Kidney (tissue), 13 donors: ENCODE measurements at regions not wholly inside any gene's neighbourhood (a gene's known extent, or its start where the extent isn't known, plus 50 kb on each side); places are given as distances from the start of the nearest gene placed in this dataset.

Experiments used
- DNase-seq, 5 donors: peaks; one replicate each; pipeline ENCODE4 v3.0.0-alpha.2; 2013 to 2020
- FAIRE-seq: peaks from 2 replicates; lab custom pipeline; 2012; peaks lifted over from hg19 to GRCh38; lab: Jason Lieb, UNC
- H3K27ac ChIP-seq, 2 donors: one replicate each; pipeline ENCODE4 v1.7.0; 2013; ENCODE audit warnings: low read depth in 2 of 2, low read length in 2 of 2, inconsistent platforms in 1 of 2
- H3K27me3 ChIP-seq: one replicate; pipeline ENCODE4 v1.7.1; 2013; ENCODE audit warnings: low read length, inconsistent platforms; ENCODE audit not compliant: control insufficient read depth, insufficient read depth
- H3K36me3 ChIP-seq, 3 donors: one replicate each; pipeline versions ENCODE4 v1.7.0 to v1.7.1; 2013; ENCODE audit warnings: low read length in 3 of 3, control low read depth in 1 of 3, inconsistent platforms in 1 of 3; ENCODE audit not compliant: insufficient read depth in 3 of 3, control insufficient read depth in 2 of 3
- H3K4me1 ChIP-seq, 3 donors: one replicate each; pipeline versions ENCODE4 v1.7.0 to v1.7.1; 2013; ENCODE audit warnings: low read length in 3 of 3, inconsistent platforms in 1 of 3, low read depth in 1 of 3; ENCODE audit not compliant: control insufficient read depth in 2 of 3, insufficient read depth in 2 of 3
- H3K4me3 ChIP-seq, 3 donors: one replicate each; pipeline versions ENCODE4 v1.7.0 to v1.8.1; 2013; ENCODE audit warnings: low read length in 3 of 3, control low read depth in 1 of 3, inconsistent platforms in 1 of 3
- H3K9ac ChIP-seq, 3 donors: one replicate each; pipeline versions ENCODE4 v1.7.0 to v1.7.1; 2013; ENCODE audit warnings: low read length in 3 of 3, control low read depth in 1 of 3, inconsistent platforms in 1 of 3
- H3K9me3 ChIP-seq, 3 donors: one replicate each; pipeline versions ENCODE4 v1.7.0 to v1.7.1; 2013; ENCODE audit warnings: low read length in 3 of 3, control low read depth in 1 of 3, inconsistent platforms in 1 of 3; ENCODE audit not compliant: control insufficient read depth in 2 of 3, insufficient read depth in 1 of 3
- CTCF ChIP-seq: IDR thresholded peaks from 3 replicates; pipeline ENCODE4 v1.5.1; 2012; ENCODE audit warnings: mild to moderate bottlenecking, moderate library complexity, borderline replicate concordance; ENCODE audit not compliant: insufficient read depth; ENCODE audit errors: extremely low read depth
- intact Hi-C: fragments of 100-400 bp; cut with DNase I; formaldehyde crosslinking; loops from one replicate; pipeline ENCODE4 v1.11.1; 2022
- donor health status: control.
- donor health status: control.
- donor health status: control.
- donor health status: control.
- donor health status: control.
- donor health status: DM: yes; HTN: yes; CAD: no.
- donor health status: Normal renal cell carcinoma (clear cell type).

- Histone ChIP-seq H3K4me3 (no peak overlapping the region), H3K36me3 (no peaks in the 10 kb centered on the region), H3K9ac (no peak overlapping the region), H3K4me1 (no peaks in the 10 kb centered on the region), H3K27me3 (no peaks in the 10 kb centered on the region), H3K27ac (no peak overlapping the region), H3K9me3 (no peaks in the 10 kb centered on the region)
- no peak for TF ChIP-seq CTCF
- intact Hi-C loops, result no loop called here
- FAIRE-seq (no peak), DNase-seq (no peak)
Measured at GRCh38 chr12:131640525-131640924, 70.4 kb upstream of the SFSWAP start.

- DNase-seq (peak in 1 of 5 donors; percentile 40), FAIRE-seq (no peak)
- Histone ChIP-seq H3K36me3 (no peaks in the 10 kb centered on the region), H3K4me1 (no peaks in the 10 kb centered on the region), H3K27ac (no peak overlapping the region), H3K9ac (no peak overlapping the region), H3K9me3 (no peaks in the 10 kb centered on the region), H3K4me3 (no peak overlapping the region), H3K27me3 (no peaks in the 10 kb centered on the region)
- no peak for TF ChIP-seq CTCF
- intact Hi-C loops, result no loop called here
Measured at GRCh38 chr12:131641315-131641714, 69.6 kb upstream of the SFSWAP start.

GRCh38 chr12:131642101-131642540 lies 68.8 kb upstream of the SFSWAP start:
- no peak overlapping the region for H3K9ac ChIP-seq
- no peaks in the 10 kb centered on the region for H3K27me3 ChIP-seq
- peak in 1 of 5 donors; percentile 37 for DNase-seq
- TF ChIP-seq CTCF, result no peak
- no peaks in the 10 kb centered on the region for H3K9me3 ChIP-seq
- H3K36me3 ChIP-seq, result no peaks in the 10 kb centered on the region
- no peak overlapping the region for H3K4me3 ChIP-seq
- no peaks in the 10 kb centered on the region for H3K4me1 ChIP-seq
- H3K27ac ChIP-seq, result no peak overlapping the region
- intact Hi-C loops, result no loop called here
- no peak for FAIRE-seq

GRCh38 chr12:131642771-131643170 lies 68.1 kb upstream of the SFSWAP start:
- Histone ChIP-seq H3K36me3 (no peaks in the 10 kb centered on the region), H3K9ac (no peak overlapping the region), H3K27ac (no peak overlapping the region), H3K9me3 (no peaks in the 10 kb centered on the region), H3K4me1 (no peaks in the 10 kb centered on the region), H3K27me3 (no peaks in the 10 kb centered on the region), H3K4me3 (no peak overlapping the region)
- no peak for TF ChIP-seq CTCF
- DNase-seq (no peak), FAIRE-seq (no peak)
- intact Hi-C loops, result no loop called here
